ENCODE measurements at regions not wholly inside any gene's neighbourhood (a gene's known extent, or its start where the extent isn't known, plus 50 kb on each side); places are given as distances from the start of the nearest gene placed in this dataset.

DNA sequence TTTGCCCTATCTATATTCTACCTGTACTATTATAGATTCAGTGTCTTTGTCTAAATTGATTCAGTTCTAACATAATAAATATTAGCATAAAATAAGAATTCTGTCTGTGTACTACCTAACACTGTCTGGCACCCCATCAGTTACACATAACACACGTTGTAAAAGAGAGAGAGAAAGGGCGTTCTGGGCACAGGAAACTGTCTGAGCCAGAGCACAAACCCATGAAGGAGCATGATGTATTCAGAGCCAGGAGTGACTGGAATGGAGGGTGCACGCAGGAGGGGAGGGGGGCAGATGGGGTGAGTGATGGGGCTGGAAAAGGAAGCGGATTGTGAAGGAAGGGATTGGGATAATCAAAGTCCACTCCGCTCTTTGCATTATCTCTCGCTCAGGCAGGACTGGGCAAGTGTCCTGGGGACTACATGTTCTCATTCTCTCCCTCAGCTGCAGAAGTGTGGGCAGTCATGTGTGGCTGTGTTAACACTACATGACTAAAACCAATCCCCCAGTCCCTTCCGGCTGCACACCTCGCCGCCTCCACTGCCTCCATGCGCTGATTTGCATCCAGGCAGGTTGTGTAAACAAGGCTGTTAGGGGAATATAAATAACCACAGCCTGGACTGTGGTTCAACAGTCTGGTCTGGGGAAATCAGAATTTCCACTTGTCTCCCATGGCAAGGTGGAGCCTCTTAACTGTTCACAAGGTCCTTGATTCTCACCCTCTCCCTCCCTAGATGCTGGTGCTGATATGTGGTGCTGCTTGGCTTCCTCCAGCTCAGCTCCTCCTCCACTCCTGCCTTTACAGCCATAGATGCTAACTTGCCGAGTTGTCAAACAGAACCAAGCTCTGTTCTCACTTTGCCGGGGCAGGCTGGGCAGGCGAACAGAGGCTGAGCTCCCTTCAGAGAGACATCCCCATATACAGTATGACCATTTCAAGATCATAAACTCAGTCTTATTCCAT, 367.5 kb upstream of the BRINP1 start:
- Histone ChIP-seq H3K4me3 (ENCODE audit: low read depth, low read length) (no peak overlapping the region), H3K9me3 (ENCODE audit: control insufficient read depth, low read length) (no peaks in the 10 kb centered on the region), H3K4me2 (ENCODE audit: low read length) (no peak overlapping the region), H3K4me1 (no peaks in the 10 kb centered on the region), H3K27me3 (ENCODE audit: control insufficient read depth, insufficient read depth, low read length) (no peaks in the 10 kb centered on the region), H3K79me2 (no peaks in the 10 kb centered on the region), H2AFZ (no peak overlapping the region), H3K36me3 (ENCODE audit: control insufficient read depth, insufficient read depth, low read length) (no peaks in the 10 kb centered on the region), H3K9ac (no peak overlapping the region), H3K27ac (no peak overlapping the region)
- TF ChIP-seq, protein P1, sequence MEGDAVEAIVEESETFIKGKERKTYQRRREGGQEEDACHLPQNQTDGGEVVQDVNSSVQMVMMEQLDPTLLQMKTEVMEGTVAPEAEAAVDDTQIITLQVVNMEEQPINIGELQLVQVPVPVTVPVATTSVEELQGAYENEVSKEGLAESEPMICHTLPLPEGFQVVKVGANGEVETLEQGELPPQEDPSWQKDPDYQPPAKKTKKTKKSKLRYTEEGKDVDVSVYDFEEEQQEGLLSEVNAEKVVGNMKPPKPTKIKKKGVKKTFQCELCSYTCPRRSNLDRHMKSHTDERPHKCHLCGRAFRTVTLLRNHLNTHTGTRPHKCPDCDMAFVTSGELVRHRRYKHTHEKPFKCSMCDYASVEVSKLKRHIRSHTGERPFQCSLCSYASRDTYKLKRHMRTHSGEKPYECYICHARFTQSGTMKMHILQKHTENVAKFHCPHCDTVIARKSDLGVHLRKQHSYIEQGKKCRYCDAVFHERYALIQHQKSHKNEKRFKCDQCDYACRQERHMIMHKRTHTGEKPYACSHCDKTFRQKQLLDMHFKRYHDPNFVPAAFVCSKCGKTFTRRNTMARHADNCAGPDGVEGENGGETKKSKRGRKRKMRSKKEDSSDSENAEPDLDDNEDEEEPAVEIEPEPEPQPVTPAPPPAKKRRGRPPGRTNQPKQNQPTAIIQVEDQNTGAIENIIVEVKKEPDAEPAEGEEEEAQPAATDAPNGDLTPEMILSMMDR (IDR thresholded peaks at IDR 0.05) = no peak

DNA sequence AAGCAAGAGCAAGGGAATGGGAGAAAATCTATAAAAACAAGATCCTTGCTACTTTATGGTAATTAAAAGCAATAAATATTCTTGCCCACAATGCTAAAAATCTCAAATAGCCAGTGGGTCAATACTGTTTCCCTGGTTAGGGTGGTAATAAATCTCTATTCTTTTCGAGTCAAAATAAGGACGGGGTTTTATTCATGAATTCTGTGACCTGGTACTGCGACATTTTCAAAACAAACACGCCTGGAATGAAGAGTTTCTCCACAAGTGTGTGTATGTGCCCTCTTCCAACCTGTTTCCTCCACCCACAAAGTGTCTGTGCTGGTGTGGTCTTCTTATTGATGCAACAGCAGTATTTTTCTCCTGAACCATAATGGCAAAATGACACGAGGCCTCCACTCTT, 358.8 kb upstream of the BRINP1 start:
- Histone ChIP-seq H3K4me2 (ENCODE audit: low read length) (no peak overlapping the region), H3K36me3 (ENCODE audit: control insufficient read depth, insufficient read depth, low read length) (no peaks in the 10 kb centered on the region), H3K27me3 (ENCODE audit: control insufficient read depth, insufficient read depth, low read length) (no peaks in the 10 kb centered on the region), H3K9ac (no peak overlapping the region), H2AFZ (no peak overlapping the region), H3K9me3 (ENCODE audit: control insufficient read depth, low read length) (no peaks in the 10 kb centered on the region), H3K4me3 (ENCODE audit: low read depth, low read length) (no peak overlapping the region), H3K79me2 (no peaks in the 10 kb centered on the region), H3K4me1 (no peaks in the 10 kb centered on the region), H3K27ac (no peak overlapping the region)
- TF ChIP-seq, protein P1 (IDR thresholded peaks at IDR 0.05) = no peak

DNA sequence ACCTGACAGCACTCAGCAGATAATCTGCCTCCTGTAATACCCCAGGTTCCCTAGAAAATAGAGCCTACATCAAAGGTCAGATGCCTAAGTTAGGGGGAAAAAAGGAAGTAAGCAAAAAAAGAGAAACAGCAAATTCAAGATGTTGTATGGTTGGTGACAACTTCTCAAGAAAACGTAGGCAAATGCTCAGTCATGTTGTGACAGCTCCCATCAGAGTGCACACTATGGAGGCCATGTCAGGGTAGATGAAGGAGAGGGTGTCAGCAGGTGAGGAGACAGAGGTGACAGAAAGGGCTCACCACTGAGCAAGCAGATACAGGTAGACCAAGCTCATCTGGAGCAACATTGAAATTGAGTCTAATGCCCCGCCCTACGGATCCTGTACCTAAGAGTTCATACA, 356.8 kb upstream of the BRINP1 start:
- H3K9ac ChIP-seq = no peak overlapping the region
- TF ChIP-seq, protein P1 (IDR thresholded peaks at IDR 0.05) = no peak
- no peak overlapping the region for H3K4me3 ChIP-seq (ENCODE audit: low read depth, low read length)

DNA sequence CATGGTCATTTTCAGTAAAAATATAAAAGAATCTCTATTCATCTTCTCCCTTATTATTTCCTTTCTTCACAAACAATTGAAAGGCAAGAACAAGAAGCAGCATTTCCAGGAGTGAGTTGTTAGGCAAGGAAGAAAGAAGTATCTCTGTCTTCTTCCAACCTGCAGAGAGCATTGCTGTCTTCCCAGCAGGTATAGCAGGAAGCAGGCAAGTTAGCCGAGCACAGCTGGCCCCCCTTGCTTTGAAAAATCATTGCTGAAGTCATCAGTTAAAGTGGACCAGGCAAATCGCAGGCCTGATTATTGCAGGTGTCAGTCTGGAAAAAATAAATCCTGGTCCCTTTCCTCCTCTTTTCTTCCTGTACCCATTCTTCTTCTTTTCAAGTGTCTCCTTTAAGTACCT, 353.1 kb upstream of the BRINP1 start:
- H2AFZ ChIP-seq = no peak overlapping the region
- no peaks in the 10 kb centered on the region for H3K27me3 ChIP-seq (ENCODE audit: control insufficient read depth, insufficient read depth, low read length)
- H3K4me2 ChIP-seq (ENCODE audit: low read length) = no peak overlapping the region

More for the DNA sequence above, 356.8 kb upstream of the BRINP1 start:
- no peaks in the 10 kb centered on the region for H3K27me3 ChIP-seq (ENCODE audit: control insufficient read depth, insufficient read depth, low read length)
- no peaks in the 10 kb centered on the region for H3K9me3 ChIP-seq (ENCODE audit: control insufficient read depth, low read length)
- no peaks in the 10 kb centered on the region for H3K4me1 ChIP-seq
- no peaks in the 10 kb centered on the region for H3K36me3 ChIP-seq (ENCODE audit: control insufficient read depth, insufficient read depth, low read length)
- H3K4me2 ChIP-seq (ENCODE audit: low read length) = no peak overlapping the region
- no peak overlapping the region for H3K27ac ChIP-seq
- no peaks in the 10 kb centered on the region for H3K79me2 ChIP-seq
- H2AFZ ChIP-seq = no peak overlapping the region

More for the DNA sequence above, 353.1 kb upstream of the BRINP1 start:
- no peaks in the 10 kb centered on the region for H3K36me3 ChIP-seq (ENCODE audit: control insufficient read depth, insufficient read depth, low read length)
- H3K9ac ChIP-seq = no peak overlapping the region
- no peak overlapping the region for H3K4me3 ChIP-seq (ENCODE audit: low read depth, low read length)
- TF ChIP-seq, protein P1 (IDR thresholded peaks at IDR 0.05) = no peak
- no peak overlapping the region for H3K27ac ChIP-seq
- H3K9me3 ChIP-seq (ENCODE audit: control insufficient read depth, low read length) = no peaks in the 10 kb centered on the region
- H3K4me1 ChIP-seq = no peaks in the 10 kb centered on the region
- no peaks in the 10 kb centered on the region for H3K79me2 ChIP-seq
